Activated CD4-positive, alpha-beta T cell treated with anti-CD3 and anti-CD28 coated beads, Interleukin-2, Interleukin-6, amounts not matched to agents 100 ng/mL and 50 ng/mL, durations not matched to agents 16 hours and 8 hours (primary cell): ENCODE measurements at regions not wholly inside any gene's neighbourhood (a gene's known extent, or its start where the extent isn't known, plus 50 kb on each side); places are given as distances from the start of the nearest gene placed in this dataset.

Experiments used
- DNase-seq: peaks from one replicate; pipeline ENCODE4 v3.0.0-alpha.2; 2020

DNA sequence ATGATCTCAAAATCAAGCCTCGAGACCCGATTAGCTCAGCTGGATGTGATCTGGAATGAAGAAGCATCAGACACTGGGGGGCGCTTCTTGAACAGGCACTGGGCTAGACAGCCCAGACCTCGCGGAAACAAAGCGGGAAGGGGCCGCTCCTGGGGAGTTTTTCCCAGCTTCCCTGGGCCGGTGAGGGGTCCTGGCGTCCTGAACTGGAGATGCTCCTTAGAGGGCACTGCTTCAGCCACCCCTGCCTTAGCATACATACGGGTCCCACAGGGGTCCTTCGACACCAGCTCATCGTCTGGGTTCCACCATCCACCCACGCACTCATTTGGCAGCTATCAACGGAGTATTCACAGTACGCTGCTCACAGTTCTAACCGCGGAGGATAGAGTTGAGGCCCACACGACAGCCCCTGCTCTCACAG, 146.7 kb downstream of the TSN start:
- no peak for DNase-seq

DNA sequence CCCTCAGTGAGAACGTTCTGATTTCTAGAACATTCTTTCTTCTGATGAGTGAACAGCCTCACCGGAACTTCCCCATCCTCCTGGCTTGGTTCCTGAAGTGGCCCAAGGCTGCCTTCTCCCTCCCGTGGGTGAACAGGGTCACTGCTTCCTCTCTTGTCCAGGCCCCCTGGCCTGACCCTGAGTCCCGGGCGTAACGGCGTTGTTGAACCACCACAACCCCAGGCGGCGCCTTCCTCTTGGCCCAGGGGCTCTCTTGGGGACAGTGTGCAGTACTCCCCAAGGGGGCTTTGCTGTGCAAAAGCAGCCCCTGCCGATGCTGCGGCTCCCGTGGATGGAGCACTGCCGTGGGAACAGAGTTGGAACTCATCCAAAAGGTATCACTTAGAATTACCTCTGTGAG, 147.2 kb downstream of the TSN start:
- DNase-seq = no peak

DNA sequence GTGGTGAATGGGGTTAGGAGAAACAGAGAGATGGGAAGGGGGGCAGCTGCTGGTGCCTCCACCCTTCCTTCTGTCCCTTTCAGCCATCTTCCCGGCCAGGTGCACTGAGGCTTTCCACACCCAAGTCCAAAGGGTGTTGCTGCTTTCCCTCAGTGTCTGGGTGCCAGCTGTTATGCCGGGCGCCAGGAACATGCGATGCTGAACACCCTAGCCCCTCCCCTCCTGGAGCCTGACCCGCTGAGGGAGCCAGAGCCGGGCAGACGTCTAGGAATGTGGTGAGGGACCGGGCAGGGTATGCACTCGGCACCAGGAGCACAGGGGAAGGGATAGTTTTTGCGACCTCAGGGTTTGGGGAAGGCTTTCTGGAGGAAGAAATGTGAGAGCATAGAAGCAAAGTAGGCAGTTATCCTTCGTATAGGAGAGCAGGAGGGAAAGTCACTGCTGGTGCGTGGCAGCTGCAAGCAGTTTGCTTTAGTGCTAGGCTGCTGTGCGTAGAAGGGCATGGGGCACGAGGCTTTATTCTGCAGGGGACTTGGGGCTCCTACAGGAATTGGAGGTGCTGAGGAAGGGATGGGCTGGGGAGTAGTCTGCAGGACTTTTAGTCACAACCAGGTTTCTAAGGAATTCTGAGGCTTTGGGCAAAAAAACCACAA, 147.7 kb downstream of the TSN start:
- DNase-seq = no peak

DNA sequence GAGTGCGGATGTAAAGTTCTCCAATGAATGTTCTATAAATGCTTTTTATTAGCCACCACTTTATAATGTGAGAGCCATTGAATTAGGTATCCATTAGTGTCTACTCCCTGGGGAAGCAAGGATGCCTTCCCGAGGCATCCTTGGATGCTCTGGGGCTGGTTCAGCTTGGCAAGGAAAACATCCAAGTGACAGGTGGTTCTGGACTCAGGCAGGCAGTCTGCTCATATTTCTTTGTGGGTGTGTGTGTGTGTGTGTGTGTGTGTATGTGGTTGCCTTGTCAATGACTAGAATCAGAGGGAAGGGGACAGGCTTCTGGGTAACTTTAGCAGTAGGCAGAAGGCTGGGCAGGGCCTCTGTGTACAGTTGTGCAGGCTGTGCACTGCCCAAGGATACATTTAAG, 149.2 kb downstream of the TSN start:
- no peak for DNase-seq

DNA sequence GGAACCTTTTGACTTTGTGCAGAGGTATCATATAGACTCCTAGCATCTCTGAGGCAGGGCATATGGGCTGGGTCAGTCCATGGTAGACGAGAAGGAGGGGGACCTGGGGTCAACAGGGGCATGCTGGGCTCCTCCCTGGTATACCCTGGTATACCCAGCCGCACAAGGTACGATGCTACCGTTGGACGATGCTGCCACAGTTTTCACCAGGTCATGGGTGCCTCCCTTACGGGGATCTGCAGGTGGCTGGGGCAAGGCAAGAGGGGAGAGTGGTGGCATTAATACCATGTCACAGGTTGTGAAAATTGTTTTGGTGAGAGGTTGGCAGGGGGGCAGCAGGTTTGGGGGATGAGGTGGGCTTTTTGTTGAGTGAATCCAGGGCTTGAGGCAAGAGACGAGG, 149.8 kb downstream of the TSN start:
- no peak for DNase-seq

DNA sequence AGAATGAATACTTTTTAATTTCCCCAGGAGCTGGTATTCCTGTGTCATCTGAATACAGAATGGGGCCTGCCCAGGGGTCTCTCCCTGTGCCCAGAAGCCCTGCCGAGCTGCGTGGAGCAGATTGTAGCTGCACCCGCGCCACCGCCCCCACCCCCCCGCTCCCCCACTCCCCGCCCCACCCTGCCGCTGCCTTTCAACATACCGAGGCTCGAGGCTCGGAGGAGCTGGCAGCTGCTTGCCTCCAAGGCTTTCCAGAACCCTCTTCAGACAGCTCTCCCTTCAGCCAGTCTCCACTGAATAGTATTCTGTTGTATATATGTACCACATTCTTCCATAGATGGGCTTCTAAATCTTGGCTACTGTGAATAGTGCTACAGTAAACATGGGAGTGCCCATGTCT, 150.7 kb downstream of the TSN start:
- no peak for DNase-seq

DNA sequence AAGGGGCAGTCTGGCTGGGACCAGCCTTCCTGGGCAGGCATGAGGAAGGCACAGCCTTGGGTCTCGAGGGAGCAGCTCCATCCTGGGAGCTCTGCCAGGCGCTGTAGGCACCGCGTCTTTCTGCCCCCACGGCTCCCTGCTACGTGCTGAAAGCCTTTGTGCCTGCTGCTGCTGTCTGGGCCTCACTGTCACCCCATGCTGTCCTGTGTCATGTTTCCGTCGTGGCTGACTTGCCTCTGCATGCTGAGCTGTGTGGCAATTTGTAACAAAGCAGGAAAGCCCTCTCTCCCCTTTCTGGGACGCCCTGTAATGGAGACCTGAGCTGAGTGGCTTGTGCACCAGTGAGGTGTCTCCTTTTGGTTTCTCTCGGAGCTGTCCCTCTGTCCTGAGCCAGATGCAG, 152.5 kb downstream of the TSN start:
- DNase-seq = no peak

DNA sequence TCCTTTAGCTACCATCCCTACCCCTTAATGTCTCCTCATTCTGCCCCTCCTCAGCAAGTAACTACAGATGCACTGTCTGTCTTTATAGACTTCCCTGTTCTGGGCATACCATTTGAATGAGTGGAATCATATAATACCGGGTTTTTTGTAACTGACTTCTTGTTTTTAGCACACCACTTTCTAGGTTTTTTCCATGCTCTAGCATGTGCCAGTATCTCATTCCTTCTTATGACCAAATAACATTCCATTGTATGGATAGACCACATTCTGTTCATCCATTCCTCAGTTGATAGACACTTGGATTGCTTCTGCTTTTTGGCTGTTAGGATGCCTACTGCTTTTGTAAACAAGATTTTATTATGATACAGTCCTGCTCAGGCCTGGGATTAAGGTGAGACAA, 154.7 kb downstream of the TSN start:
- DNase-seq = no peak

DNA sequence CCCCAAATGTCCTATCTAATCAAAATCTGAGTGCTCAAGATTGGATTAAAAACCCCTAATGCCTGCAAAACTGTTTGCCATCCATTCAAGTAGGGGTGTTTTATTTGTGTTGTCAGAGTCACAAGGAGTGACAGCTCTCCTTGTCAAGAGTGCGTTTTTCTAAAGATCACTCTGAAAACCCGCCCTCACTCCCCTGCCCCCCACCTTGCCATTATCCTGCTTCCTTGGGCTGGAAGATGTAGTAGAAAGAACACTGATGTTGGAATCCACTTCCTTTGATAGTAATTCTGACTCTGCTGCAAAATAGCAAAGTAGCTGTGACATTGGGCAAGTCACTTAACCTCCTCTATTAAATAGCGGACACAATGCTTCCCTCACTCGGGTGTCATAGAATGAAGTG, 155.6 kb downstream of the TSN start:
- DNase-seq = no peak

DNA sequence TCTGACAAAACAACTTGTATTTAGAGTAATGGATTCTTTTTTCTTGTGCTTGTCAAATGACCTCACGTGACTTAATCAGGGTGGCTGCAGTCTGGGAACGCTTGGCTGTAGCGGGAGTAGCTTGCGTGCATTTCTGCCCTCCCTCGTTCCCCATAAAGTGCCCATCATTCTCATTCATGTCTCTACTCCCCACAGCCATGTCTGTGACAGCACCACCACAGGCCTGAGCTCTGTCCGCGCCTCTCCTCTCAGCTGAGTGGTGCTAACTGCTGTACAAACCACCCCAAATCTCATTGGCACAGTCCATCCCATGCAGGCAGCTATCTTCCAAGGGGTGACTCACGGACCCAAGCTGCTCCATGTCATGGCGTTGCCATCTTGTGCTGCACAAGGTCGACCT, 161.7 kb downstream of the TSN start:
- no peak for DNase-seq

DNA sequence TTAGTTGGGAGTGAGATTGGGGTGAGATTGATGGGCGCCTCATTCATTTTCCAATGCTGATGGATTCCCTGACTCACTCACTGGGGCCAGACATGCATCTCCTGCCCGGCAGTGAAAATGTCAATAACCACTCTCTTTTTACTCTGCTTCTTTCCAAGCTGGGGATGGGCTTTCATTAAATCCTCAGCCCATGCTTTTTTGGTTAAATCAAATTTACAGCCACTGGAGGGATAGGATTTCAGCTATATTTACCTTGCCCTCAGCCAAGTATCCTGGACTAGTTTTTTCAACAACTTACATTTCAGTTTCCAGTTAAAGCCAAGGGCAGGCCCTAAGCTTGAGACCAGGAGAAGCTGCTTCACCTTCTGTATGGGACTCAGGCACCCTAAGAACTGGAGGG, 162.8 kb downstream of the TSN start:
- no peak for DNase-seq

DNA sequence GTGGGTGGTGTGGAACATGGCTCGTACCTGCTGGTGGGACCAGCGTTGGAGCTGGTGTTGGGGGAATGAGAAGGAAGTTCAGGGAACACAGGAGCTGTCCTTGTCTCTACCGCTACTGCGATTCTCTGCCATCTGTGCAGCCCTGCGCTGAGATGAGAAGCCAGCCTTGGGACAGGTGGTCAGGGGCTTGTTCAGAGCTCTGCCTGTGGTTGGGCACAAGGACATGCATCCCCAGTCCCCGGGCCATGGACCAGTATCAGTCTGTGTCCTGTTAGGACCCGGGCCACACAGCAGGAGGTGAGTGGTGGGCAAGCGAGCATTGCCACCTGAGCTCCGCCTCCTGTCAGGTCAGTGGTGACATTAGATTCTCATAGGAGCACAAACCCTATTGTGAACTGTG, 164.4 kb downstream of the TSN start:
- DNase-seq = no peak

DNA sequence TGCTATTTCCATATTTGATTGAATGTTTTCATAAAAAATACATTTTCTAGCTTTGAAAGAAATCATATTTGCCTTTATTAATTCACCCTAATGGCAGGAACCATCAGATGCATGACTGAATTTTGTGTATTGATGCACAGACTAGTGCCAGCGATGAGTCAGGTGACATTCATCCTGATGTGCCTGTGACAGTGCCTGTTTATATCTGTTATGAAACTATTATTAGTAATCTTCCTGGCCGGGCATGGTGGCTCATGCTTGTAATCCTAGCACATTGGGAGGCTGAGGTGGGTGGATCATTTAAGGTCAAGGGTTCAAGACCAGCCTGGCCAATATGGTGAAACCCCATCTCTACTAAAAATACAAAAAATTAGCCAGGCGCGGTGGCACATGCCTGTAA, 170.0 kb downstream of the TSN start:
- DNase-seq = no peak

DNA sequence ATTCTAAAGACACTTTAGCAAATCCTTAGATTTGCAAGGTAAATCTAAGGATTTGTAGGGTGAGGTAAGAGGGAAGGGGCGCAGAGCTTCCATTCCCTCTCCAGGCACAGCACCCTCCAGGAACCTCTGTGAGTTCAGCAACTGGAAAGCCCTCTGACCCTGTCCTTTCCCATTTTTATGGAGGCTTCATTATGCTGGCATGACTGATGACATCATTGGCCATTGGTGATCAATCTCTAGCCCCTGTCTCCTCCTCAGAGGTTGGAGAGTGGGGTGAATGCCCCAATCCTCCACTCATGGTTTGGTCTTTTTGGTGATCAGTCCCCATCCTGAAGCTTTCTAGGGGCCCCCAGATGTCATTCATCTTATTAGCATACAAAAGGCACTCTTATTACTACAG, 187.8 kb downstream of the TSN start:
- no peak for DNase-seq

DNA sequence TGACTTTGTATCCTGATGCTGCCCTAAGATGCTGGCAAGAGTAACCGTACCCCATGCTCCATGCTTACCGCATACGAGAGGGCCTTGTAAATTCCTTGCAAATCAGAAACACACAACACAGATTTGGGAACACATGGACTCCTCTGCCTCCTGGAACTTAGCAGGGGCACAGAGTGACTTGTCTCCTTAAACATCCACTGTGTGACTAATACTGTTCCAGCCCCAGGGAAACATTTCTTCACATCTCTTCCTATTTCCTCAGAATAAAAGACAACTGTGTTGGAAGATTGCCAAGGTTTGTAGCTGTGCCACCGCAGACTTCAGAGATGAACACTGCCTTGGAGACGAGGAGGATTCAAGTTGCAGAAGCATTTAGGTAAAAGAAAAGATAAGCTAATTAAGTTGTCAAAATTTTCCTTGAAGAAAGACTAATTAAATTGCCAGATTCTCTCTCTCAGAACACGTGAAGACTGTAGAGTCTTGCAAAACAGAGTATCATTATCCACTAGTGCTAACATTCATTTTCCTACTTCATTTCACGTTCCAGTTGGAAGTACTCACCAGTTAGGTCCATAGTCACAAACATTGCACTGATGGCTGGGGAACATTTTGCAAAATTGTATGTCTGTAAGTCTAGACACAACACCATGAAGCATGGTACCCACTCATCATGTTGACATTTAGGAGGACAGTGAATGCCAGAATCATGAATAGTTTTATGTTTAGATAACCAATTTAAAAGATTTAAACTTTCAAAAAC, 188.8 kb downstream of the TSN start:
- DNase-seq = no peak

DNA sequence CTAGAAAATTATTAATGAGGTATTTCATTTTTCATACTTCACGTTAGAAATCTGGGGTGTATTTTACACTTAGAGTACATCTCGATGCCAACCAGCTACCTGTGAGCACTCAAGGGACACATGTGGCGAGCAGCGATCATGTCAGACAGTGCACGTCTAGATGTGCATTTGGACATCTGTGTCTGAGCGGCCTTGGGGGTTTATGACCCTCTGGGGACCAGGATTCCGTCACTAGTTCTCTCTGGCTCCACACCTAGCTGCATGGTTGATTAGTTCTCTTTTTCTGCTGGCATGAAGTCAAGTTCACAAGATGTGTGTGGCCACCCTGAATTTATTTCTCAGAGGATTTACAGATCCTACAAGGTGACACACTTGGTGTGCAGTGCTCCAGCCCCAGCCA, 192.2 kb downstream of the TSN start:
- DNase-seq = no peak

DNA sequence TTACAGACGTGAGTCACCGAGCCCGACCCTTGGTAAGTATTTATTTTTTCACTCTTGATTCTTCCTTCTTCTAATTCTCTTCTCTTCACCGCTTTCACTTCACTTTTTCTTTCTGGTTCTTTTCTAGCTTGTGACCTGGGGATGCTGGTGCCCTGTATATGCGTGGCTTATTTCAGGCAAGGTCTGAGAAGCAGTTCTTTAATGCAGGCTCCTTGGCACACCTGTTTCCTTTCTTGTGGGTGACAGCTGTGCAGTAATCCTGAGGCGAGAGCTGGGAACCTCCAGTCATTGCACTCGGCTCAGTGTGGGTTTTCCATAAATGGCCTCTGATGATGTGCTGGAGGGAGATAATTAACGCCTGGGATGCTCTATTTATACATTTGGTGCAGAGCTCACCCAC, 193.8 kb downstream of the TSN start:
- DNase-seq = no peak

DNA sequence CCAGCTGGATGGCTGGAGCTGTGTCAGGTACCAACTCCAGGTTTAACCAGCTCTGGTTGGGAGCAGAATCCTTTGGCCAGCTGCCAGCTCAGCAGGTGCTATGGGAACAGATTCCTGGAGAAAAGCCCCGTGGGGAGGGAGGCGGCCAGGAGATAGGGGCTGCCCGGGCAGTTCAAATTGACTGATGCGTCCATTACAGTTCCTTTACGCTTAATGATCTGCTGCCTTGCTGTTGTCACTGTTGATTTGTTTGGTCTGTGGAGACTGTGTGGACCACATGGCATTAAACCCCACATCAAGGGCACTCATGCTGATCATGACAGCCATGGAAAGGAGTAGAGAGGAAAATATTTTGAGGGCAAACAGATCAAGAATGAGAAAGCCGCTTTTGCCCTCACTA, 200.0 kb downstream of the TSN start:
- DNase-seq = no peak

DNA sequence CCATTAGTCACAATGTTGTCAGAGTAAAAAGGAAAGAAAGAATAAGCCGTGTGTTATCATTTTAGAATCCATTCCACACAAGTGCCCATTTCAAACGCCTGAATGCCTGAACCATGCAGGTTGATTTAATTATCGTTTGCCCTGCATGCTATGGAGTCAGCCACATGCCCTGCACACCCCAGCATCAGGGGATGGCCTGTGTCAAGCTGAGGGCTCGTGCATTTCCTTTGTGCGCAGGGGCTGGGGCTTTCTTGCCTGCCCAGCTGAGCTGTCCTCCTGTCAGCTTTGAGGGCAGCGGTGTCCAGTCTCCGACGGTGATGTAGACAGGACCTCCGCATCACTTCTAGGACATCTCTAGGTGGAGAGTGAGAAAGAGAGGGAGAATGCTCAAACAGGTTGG, 200.4 kb downstream of the TSN start:
- no peak for DNase-seq

DNA sequence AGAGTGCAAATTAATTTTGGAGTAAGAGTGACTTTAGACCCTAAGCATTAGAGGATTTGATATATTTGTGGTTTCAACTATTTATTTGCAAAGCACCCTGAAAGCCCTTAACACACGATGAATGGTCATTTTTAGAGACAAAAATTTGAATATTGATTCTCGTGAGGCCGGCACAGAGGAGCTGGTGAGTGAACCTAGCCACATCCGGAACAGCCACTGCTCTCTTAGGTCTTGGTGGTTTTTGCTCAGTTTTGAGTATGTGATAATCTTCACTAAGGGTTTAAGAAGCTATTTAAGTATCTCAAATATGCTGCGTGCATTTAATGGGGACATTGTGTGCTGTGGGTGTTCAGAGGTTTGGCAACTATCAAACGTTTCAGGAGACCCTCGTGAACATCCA, 204.8 kb downstream of the TSN start:
- DNase-seq = no peak

DNA sequence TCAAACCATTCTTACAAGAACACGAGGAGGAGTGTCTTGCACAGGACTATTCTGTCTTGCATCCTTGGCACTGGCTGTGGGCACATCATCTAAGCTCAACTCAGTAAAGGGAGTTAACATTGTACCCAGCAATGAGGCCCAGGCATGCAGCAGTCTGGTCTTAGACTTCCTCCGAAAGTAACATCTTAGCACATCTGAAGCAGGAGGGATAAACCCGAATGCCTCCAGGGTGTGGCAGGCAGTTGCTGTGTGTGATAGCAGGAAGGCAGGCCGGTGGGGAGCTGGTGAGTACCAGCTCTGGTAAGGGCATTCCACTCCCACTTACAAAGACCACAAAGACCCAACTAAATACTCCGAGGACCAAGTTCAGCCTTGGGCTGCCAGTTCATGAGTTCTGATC, 206.3 kb downstream of the TSN start:
- DNase-seq = no peak

DNA sequence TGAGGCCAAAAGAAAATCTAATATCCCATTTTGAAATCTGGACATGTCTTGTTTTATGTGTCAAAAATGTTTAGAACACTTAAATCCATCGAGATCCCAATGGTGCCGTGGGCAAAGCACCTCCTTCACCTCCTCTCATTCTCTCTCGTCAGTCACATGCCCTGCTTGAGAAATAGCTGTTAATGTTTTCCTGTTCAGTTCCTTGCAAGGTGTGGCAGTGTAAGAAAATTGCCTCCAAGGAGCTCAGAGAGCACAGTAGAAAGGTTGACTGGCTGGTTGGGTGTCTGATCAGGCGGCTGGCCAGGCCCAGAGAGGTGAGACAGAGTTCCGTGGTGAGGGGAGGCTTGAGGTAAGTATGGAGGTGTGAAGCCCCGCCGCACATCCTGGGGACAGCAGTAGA, 210.2 kb downstream of the TSN start:
- DNase-seq = no peak

DNA sequence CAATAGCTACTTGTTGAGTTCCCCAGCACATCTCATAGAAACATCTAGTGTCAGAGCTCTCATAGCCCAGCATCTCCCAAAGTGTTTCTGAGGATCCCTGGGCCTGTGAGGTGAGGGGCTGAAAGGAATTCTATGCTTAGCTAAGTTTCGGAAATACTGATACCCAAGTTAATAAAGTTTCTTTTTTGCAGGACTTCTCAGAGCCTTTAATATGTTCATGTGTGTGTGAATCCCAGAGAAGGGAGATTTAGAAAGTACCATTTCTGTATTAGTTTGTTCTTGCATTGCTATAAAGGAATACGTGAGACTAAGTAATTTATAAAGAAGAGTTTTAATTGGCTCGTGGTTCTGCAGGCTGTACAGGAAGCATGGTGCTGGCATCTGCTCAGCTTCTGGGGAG, 211.2 kb downstream of the TSN start:
- DNase-seq = no peak

DNA sequence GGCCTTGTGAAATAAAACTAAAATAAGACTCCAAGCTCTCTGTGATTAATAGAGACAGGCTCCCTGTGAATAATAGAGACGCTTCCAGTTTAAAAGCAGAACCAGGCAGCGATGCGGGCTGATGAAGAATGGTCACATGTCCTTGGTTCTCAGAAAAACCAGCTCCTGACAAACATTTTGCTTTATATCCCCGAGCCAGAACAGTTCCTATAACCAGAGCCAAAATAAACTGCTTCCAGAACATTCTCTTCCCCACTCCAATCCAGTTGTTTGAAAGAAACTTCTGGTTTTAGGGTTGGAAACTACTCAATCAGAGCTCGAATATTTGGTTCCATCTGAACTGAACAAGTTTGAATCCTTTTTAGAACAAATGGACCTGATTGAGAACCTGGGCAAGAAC, 213.7 kb downstream of the TSN start:
- no peak for DNase-seq
